CD14-positive monocyte (primary cell): ENCODE measurements at regions not wholly inside any gene's neighbourhood (a gene's known extent, or its start where the extent isn't known, plus 50 kb on each side); places are given as distances from the start of the nearest gene placed in this dataset.

Experiments used
- DNase-seq, 3 donors: peaks; one replicate each; pipeline ENCODE4 v3.0.0-alpha.2; 2011 to 2022
- H2AFZ ChIP-seq: 2 replicates; pipeline ENCODE4 v1.6.0; 2012; ENCODE audit warnings: mild to moderate bottlenecking, low read depth, low read length, inconsistent platforms; ENCODE audit not compliant: insufficient read depth, poor library complexity, severe bottlenecking
- H3K27ac ChIP-seq, 2 donors: 1 replicate in 1 of 2; 2 replicates in 1 of 2; pipeline ENCODE4 v1.5.1; 2012 to 2013; ENCODE audit warnings: low read length in 2 of 2, control low read depth in 1 of 2, inconsistent platforms in 1 of 2, low read depth in 1 of 2, mild to moderate bottlenecking in 1 of 2
- H3K27me3 ChIP-seq, 2 donors: one replicate each; pipeline versions ENCODE4 v1.6.0 to v1.6.1; 2011 to 2013; ENCODE audit warnings: low read length in 2 of 2; ENCODE audit not compliant: control insufficient read depth in 2 of 2, insufficient read depth in 2 of 2
- H3K36me3 ChIP-seq, 2 donors: replicated peaks in 1 of 2; 1 replicate in 1 of 2; 2 replicates in 1 of 2; pipeline versions ENCODE4 v1.5.1 to v1.6.1; 2012 to 2013; ENCODE audit warnings: low read length in 2 of 2, control low read depth in 1 of 2, inconsistent platforms in 1 of 2, mild to moderate bottlenecking in 1 of 2; ENCODE audit not compliant: insufficient read depth in 2 of 2, control insufficient read depth in 1 of 2
- H3K4me1 ChIP-seq, 2 donors: 1 replicate in 1 of 2; 2 replicates in 1 of 2; pipeline versions ENCODE4 v1.5.1 to v1.6.1; 2012 to 2013; ENCODE audit warnings: low read length in 2 of 2, control low read depth in 1 of 2, inconsistent platforms in 1 of 2, mild to moderate bottlenecking in 1 of 2, moderate library complexity in 1 of 2; ENCODE audit not compliant: insufficient read depth in 2 of 2, control insufficient read depth in 1 of 2
- H3K4me2 ChIP-seq: replicated peaks from 2 replicates; pipeline ENCODE3; 2012; ENCODE audit warnings: low read length, moderate library complexity, mild to moderate bottlenecking; ENCODE audit not compliant: poor library complexity, severe bottlenecking; ENCODE audit errors: extremely low read depth
- H3K4me3 ChIP-seq, 3 experiments: fragments of 200-600 bp in 1 of 3; sonication (generic) in 1 of 3; replicated peaks in 1 of 3; 1 replicate in 2 of 3; 2 replicates in 1 of 3; pipeline ENCODE4 v1.5.1; 2011 to 2013; ENCODE audit warnings: low read length in 3 of 3, mild to moderate bottlenecking in 3 of 3, control low read depth in 2 of 3, low read depth in 2 of 3, inconsistent platforms in 1 of 3, moderate library complexity in 1 of 3
- H3K79me2 ChIP-seq: 2 replicates; pipeline ENCODE4 v1.6.0; 2012; ENCODE audit warnings: mild to moderate bottlenecking, control low read depth, inconsistent platforms, low read length, moderate library complexity; ENCODE audit not compliant: insufficient read depth
- H3K9ac ChIP-seq: 2 replicates; pipeline ENCODE4 v1.6.0; 2017; ENCODE audit warnings: low read length, mild to moderate bottlenecking; ENCODE audit not compliant: insufficient read depth, poor library complexity, severe bottlenecking
- H3K9me3 ChIP-seq, 2 donors: replicated peaks in 1 of 2; 1 replicate in 1 of 2; 2 replicates in 1 of 2; pipeline versions ENCODE4 v1.5.1 to v1.6.1; 2012 to 2013; ENCODE audit warnings: low read length in 2 of 2, control low read depth in 1 of 2; ENCODE audit not compliant: control insufficient read depth in 1 of 2, insufficient read depth in 1 of 2
- H4K20me1 ChIP-seq: 2 replicates; pipeline ENCODE4 v1.6.0; 2012; ENCODE audit warnings: mild to moderate bottlenecking, low read length, control low read depth, moderate library complexity; ENCODE audit not compliant: insufficient read depth
- H3K27ac Mint-ChIP-seq, 7 donors: one replicate each; pipeline ENCODE4 v1.8.0; 2020; ENCODE audit warnings: mild to moderate bottlenecking in 7 of 7, mixed read lengths in 7 of 7, moderate library complexity in 6 of 7, inconsistent platforms in 2 of 7
- H3K27me3 Mint-ChIP-seq, 3 donors: one replicate each; pipeline ENCODE4 v1.8.0; 2021 to 2022; ENCODE audit warnings: low read depth in 3 of 3, mild to moderate bottlenecking in 3 of 3, mixed read lengths in 3 of 3, moderate library complexity in 3 of 3, inconsistent platforms in 1 of 3
- H3K36me3 Mint-ChIP-seq, 2 donors: one replicate each; pipeline ENCODE4 v1.8.0; 2020; ENCODE audit warnings: mixed read lengths in 2 of 2, inconsistent platforms in 1 of 2, mild to moderate bottlenecking in 1 of 2
- H3K4me1 Mint-ChIP-seq: one replicate; pipeline ENCODE4 v1.8.0; 2020; ENCODE audit warnings: mild to moderate bottlenecking, mixed read lengths
- H3K4me3 Mint-ChIP-seq, 2 donors: one replicate each; pipeline ENCODE4 v1.8.0; 2020; ENCODE audit warnings: mild to moderate bottlenecking in 2 of 2, mixed read lengths in 2 of 2, moderate library complexity in 1 of 2
- H3K9me3 Mint-ChIP-seq, 7 donors: one replicate each; pipeline ENCODE4 v1.8.0; 2020 to 2022; ENCODE audit warnings: mixed read lengths in 7 of 7, mild to moderate bottlenecking in 6 of 7, moderate library complexity in 6 of 7, inconsistent platforms in 2 of 7
- CTCF ChIP-seq: fragments of 200-600 bp; IDR thresholded peaks from one replicate; pipeline ENCODE4 v1.8.0; 2022; ENCODE audit warnings: antibody characterized with exemption, mild to moderate bottlenecking
- WGBS: methylation state at CpG from one replicate; pipeline ENCODE4 v1.1.5; 2013; ENCODE audit warnings: missing lambda C conversion rate; ENCODE audit not compliant: insufficient coverage; 5-methylcytosine and 5-hydroxymethylcytosine counted together
- intact Hi-C, 2 donors: fragments of 100-400 bp; cut with micrococcal nuclease; formaldehyde crosslinking; loops; one replicate each; pipeline versions ENCODE4 v1.15.0 to v1.15.1; 2023

GRCh38 chr4:38426532-38426931 lies 237.5 kb upstream of the KLF3 start:
- H2AFZ ChIP-seq = no peak overlapping the region
- no peaks in the 10 kb centered on the region for H3K4me1 ChIP-seq
- H3K79me2 ChIP-seq = no peaks in the 10 kb centered on the region
- no peaks in the 10 kb centered on the region for H3K4me1 Mint-ChIP-seq
- no peak overlapping the region for H3K9ac ChIP-seq
- no peaks in the 10 kb centered on the region for H3K27me3 ChIP-seq
- H3K27ac Mint-ChIP-seq = no peak overlapping the region
- no peaks in the 10 kb centered on the region for H3K36me3 Mint-ChIP-seq
- H3K27me3 Mint-ChIP-seq = peaks cover 0 to 2% (median 0%) of the 10 kb centered on the region in 3 donors
- H3K36me3 ChIP-seq = no peaks in the 10 kb centered on the region
- no peaks in the 10 kb centered on the region for H3K9me3 ChIP-seq
- no peak overlapping the region for H3K4me3 ChIP-seq
- peaks cover 0 to 5% (median 0%) of the 10 kb centered on the region in 7 donors for H3K9me3 Mint-ChIP-seq
- intact Hi-C loops = no loop called here
- no peak overlapping the region for H3K4me2 ChIP-seq
- no peak for TF ChIP-seq CTCF
- no peak overlapping the region for H3K27ac ChIP-seq
- no peak for DNase-seq
- no peak overlapping the region for H3K4me3 Mint-ChIP-seq
- no peaks in the 10 kb centered on the region for H4K20me1 ChIP-seq

- H3K4me1 Mint-ChIP-seq = no peaks in the 10 kb centered on the region
- H3K36me3 Mint-ChIP-seq = no peaks in the 10 kb centered on the region
- no CpG with 5 or more reads among the region's 2 CpGs for WGBS
Measured at GRCh38 chr4:38430841-38431240, 233.2 kb upstream of the KLF3 start.

More at GRCh38 chr4:38430841-38431240, 233.2 kb upstream of the KLF3 start:
- TF ChIP-seq CTCF = no peak
- no peaks in the 10 kb centered on the region for H3K36me3 ChIP-seq
- no peak overlapping the region for H3K27ac ChIP-seq
- intact Hi-C loops = no loop called here
- no peak overlapping the region for H2AFZ ChIP-seq
- H3K79me2 ChIP-seq = no peaks in the 10 kb centered on the region
- no peaks in the 10 kb centered on the region for H3K9me3 ChIP-seq
- no peaks in the 10 kb centered on the region for H3K27me3 ChIP-seq
- no peaks in the 10 kb centered on the region for H3K4me1 ChIP-seq
- H3K27me3 Mint-ChIP-seq = no peaks in the 10 kb centered on the region
- no peak overlapping the region for H3K4me3 ChIP-seq
- peaks cover 2 to 12% (median 5%) of the 10 kb centered on the region in 7 donors for H3K9me3 Mint-ChIP-seq
- no peak for DNase-seq
- no peak overlapping the region for H3K4me2 ChIP-seq
- no peak overlapping the region for H3K9ac ChIP-seq
- H3K4me3 Mint-ChIP-seq = no peak overlapping the region
- no peak overlapping the region for H3K27ac Mint-ChIP-seq
- H4K20me1 ChIP-seq = no peaks in the 10 kb centered on the region
